SK-N-SH treated with all-trans-retinoic acid at 6 μM for 48 hours (cell line): ENCODE measurements at regions not wholly inside any gene's neighbourhood (a gene's known extent, or its start where the extent isn't known, plus 50 kb on each side); places are given as distances from the start of the nearest gene placed in this dataset.

Source experiments
- ATAC-seq: fragments of 200-7000 bp; cut with Tn5 transposase; 3 replicates; pipeline ENCODE4 v1.9.1; 2020; ENCODE audit warnings: mild to moderate bottlenecking, moderate library complexity
- ARNTL ChIP-seq: fragments of 450-650 bp; formaldehyde crosslinking; IDR thresholded peaks from 2 replicates; pipeline ENCODE4 v1.5.0; 2020; ENCODE audit warnings: low read depth, mild to moderate bottlenecking, moderate library complexity, borderline replicate concordance
- BACH2 ChIP-seq: fragments of 250-450 bp; sonication (Bioruptor Pico); IDR thresholded peaks from 2 replicates; pipeline ENCODE4 v1.9.0; 2021; ENCODE audit warnings: mild to moderate bottlenecking, borderline replicate concordance
- CSDC2 ChIP-seq: fragments of 250-450 bp; sonication (Bioruptor Pico); IDR thresholded peaks from 2 replicates; pipeline ENCODE4 v1.5.0; 2020; ENCODE audit warnings: mild to moderate bottlenecking, moderate library complexity
- CSRNP3 ChIP-seq: fragments of 250-450 bp; sonication (Bioruptor Pico); IDR thresholded peaks from 2 replicates; pipeline ENCODE4 v1.5.1; 2021; ENCODE audit warnings: mild to moderate bottlenecking, moderate library complexity
- ESRRG ChIP-seq: fragments of 250-450 bp; sonication (Bioruptor Pico); IDR thresholded peaks from 2 replicates; pipeline ENCODE4 v1.6.1; 2021; ENCODE audit warnings: mild to moderate bottlenecking
- GLIS3 ChIP-seq: fragments of 250-450 bp; sonication (Bioruptor Pico); IDR thresholded peaks from 2 replicates; pipeline ENCODE4 v1.5.0; 2020; ENCODE audit warnings: mild to moderate bottlenecking, moderate library complexity
- PATZ1 ChIP-seq: fragments of 250-450 bp; sonication (Bioruptor Pico); IDR thresholded peaks from 2 replicates; pipeline ENCODE4 v1.8.0; 2020; ENCODE audit warnings: mild to moderate bottlenecking, moderate library complexity, borderline replicate concordance
- POU6F1 ChIP-seq: fragments of 250-450 bp; sonication (Bioruptor Pico); IDR thresholded peaks from 2 replicates; pipeline ENCODE4 v1.8.0; 2021; ENCODE audit warnings: low read depth, mild to moderate bottlenecking, moderate library complexity, borderline replicate concordance
- PPARA ChIP-seq: fragments of 250-450 bp; sonication (Bioruptor Pico); IDR thresholded peaks from 2 replicates; pipeline ENCODE4 v1.5.0; 2020; ENCODE audit warnings: mild to moderate bottlenecking, borderline replicate concordance
- RARB ChIP-seq: fragments of 250-450 bp; sonication (Bioruptor Pico); IDR thresholded peaks from 2 replicates; pipeline ENCODE4 v1.8.0; 2021; ENCODE audit warnings: mild to moderate bottlenecking, moderate library complexity
- TCF4 ChIP-seq: fragments of 250-450 bp; sonication (Bioruptor Pico); IDR thresholded peaks from 2 replicates; pipeline ENCODE4 v1.8.0; 2021; ENCODE audit warnings: mild to moderate bottlenecking, moderate library complexity, borderline replicate concordance
- TOX ChIP-seq: fragments of 250-450 bp; sonication (Bioruptor Pico); IDR thresholded peaks from 2 replicates; pipeline ENCODE4 v1.8.0; 2021; ENCODE audit warnings: mild to moderate bottlenecking, moderate library complexity, borderline replicate concordance
- TSHZ2 ChIP-seq: fragments of 250-450 bp; sonication (Bioruptor Pico); IDR thresholded peaks from 2 replicates; pipeline ENCODE4 v1.5.0; 2020; ENCODE audit warnings: mild to moderate bottlenecking, moderate library complexity
- ZC3H10 ChIP-seq: fragments of 250-450 bp; sonication (Bioruptor Pico); IDR thresholded peaks from 2 replicates; pipeline ENCODE4 v1.5.1; 2021; ENCODE audit warnings: mild to moderate bottlenecking, moderate library complexity
- ZFP3 ChIP-seq: fragments of 250-450 bp; sonication (Bioruptor Pico); IDR thresholded peaks from 2 replicates; pipeline ENCODE4 v1.5.0; 2020; ENCODE audit warnings: mild to moderate bottlenecking, moderate library complexity
- ZFP30 ChIP-seq: fragments of 450-650 bp; formaldehyde crosslinking; IDR thresholded peaks from 2 replicates; pipeline ENCODE4 v1.5.0; 2022; ENCODE audit warnings: mild to moderate bottlenecking, moderate library complexity
- ZNF70 ChIP-seq: fragments of 450-650 bp; formaldehyde crosslinking; IDR thresholded peaks from 2 replicates; pipeline ENCODE4 v1.5.0; 2020; ENCODE audit warnings: mild to moderate bottlenecking, moderate library complexity
- ZNF8 ChIP-seq: fragments of 450-650 bp; formaldehyde crosslinking; IDR thresholded peaks from 2 replicates; pipeline ENCODE4 v1.5.0; 2020; ENCODE audit warnings: mild to moderate bottlenecking, moderate library complexity

GRCh38 chr4:120227554-120227953, 160.9 kb upstream of the MAD2L1 start:
- ATAC-seq, result no peak
- TF ChIP-seq TCF4 (CRISPR knock-in tag) (no peak), ESRRG (CRISPR knock-in tag) (no peak), POU6F1 (CRISPR knock-in tag) (no peak), CSRNP3 (CRISPR knock-in tag) (no peak), PATZ1 (CRISPR knock-in tag) (no peak), GLIS3 (CRISPR knock-in tag) (no peak), RARB (CRISPR knock-in tag) (no peak), ZNF8 (no peak), CSDC2 (CRISPR knock-in tag) (no peak)

GRCh38 chr4:120225527-120225926, 158.9 kb upstream of the MAD2L1 start:
- TF ChIP-seq ARNTL (CRISPR knock-in tag) (no peak), ZNF8 (no peak), CSRNP3 (CRISPR knock-in tag) (no peak), CSDC2 (CRISPR knock-in tag) (no peak), GLIS3 (CRISPR knock-in tag) (no peak), TOX (CRISPR knock-in tag) (no peak), ZNF70 (no peak), ESRRG (CRISPR knock-in tag) (no peak), BACH2 (CRISPR knock-in tag) (no peak), ZFP30 (CRISPR knock-in tag) (no peak), PATZ1 (CRISPR knock-in tag) (no peak), PPARA (no peak), TSHZ2 (no peak)

GRCh38 chr4:120218981-120219380, 152.3 kb upstream of the MAD2L1 start:
- ATAC-seq, result no peak
- no peak for TF ChIP-seq TCF4 (CRISPR knock-in tag)
- TF ChIP-seq ZFP3 (CRISPR knock-in tag), result no peak
- TF ChIP-seq ZC3H10 (CRISPR knock-in tag), result no peak
- no peak for TF ChIP-seq RARB (CRISPR knock-in tag)
- no peak for TF ChIP-seq BACH2 (CRISPR knock-in tag)
- TF ChIP-seq GLIS3 (CRISPR knock-in tag), result no peak
- TF ChIP-seq TSHZ2, result no peak
- TF ChIP-seq, all 23 proteins: peak for 0

More at GRCh38 chr4:120225527-120225926, 158.9 kb upstream of the MAD2L1 start:
- ATAC-seq, result no peak
